HCT116 (cell line): ENCODE measurements at regions not wholly inside any gene's neighbourhood (a gene's known extent, or its start where the extent isn't known, plus 50 kb on each side); places are given as distances from the start of the nearest gene placed in this dataset.

Source experiments
- ATAC-seq: fragments of 200-7000 bp; cut with Tn5 transposase; 2 replicates; pipeline ENCODE4 v1.9.1; 2020; ENCODE audit warnings: mild to moderate bottlenecking, moderate library complexity
- BruUV-seq: library from RNA; stranded (reverse); fragments of 400-500 nt; replicated peaks from 2 replicates; lab custom pipeline; 2021; lab: Mats Ljungman, UMichigan
- CTCF ChIA-PET: fragments of 300-600 bp; sonication (Branson Sonifier 250); formaldehyde crosslinking; loops from one replicate; lab custom pipeline; 2021; ENCODE audit warnings: antibody characterized with exemption; lab: Charles Lee
- POLR2A ChIA-PET: fragments of 300-600, 350-600 bp; sonication (Branson Sonifier 250); formaldehyde crosslinking; loops from one replicate; lab custom pipeline; 2021; ENCODE audit warnings: antibody characterized with exemption; lab: Charles Lee
- RAD21 ChIA-PET, 2 experiments: fragments of 300-600 bp; sonication (Branson Sonifier 250); formaldehyde crosslinking; loops; one replicate each; lab custom pipeline; 2023; ENCODE audit warnings: low total read pairs in 2 of 2; ENCODE audit not compliant: uncharacterized antibody in 2 of 2, unreplicated experiment in 2 of 2, low non-redundant PET in 1 of 2; lab: Charles Lee
- DNase-seq: peaks from one replicate; pipeline ENCODE4 v3.0.0-alpha.2; 2010; ENCODE audit warnings: low read depth, low spot score
- H2AFZ ChIP-seq: fragments of 200-600 bp; shearing (Covaris generic), sonication (generic); 2 replicates; pipeline ENCODE4 v1.6.1; 2017; ENCODE audit warnings: low read depth, mixed run types, mixed read lengths, antibody characterized with exemption, low read length; ENCODE audit not compliant: poor library complexity, severe bottlenecking
- H3K27ac ChIP-seq: 2 replicates; pipeline ENCODE4 v1.5.1; 2012; ENCODE audit warnings: low read depth, low read length
- H3K27me3 ChIP-seq: fragments of 200-600 bp; sonication (generic); 2 replicates; pipeline ENCODE4 v1.6.1; 2016; ENCODE audit warnings: mixed run types, low read length, mixed read lengths; ENCODE audit not compliant: insufficient read depth
- H3K36me3 ChIP-seq, 2 experiments: fragments of 200-500 bp in 1 of 2; fragments of 200-600 bp in 1 of 2; sonication (Bioruptor generic) in 1 of 2; sonication (generic) in 1 of 2; 2 replicates each; pipeline versions ENCODE4 v1.5.1 to v1.6.1; 2014 to 2016; ENCODE audit warnings: low read length in 2 of 2, inconsistent platforms in 1 of 2, mixed read lengths in 1 of 2, mixed run types in 1 of 2; ENCODE audit not compliant: insufficient read depth in 2 of 2, control insufficient read depth in 1 of 2
- H3K4me1 ChIP-seq, 2 experiments: fragments of 200-600 bp in 1 of 2; sonication (generic) in 1 of 2; 2 replicates each; pipeline versions ENCODE4 v1.5.1 to v1.6.1; 2012 to 2017; ENCODE audit warnings: low read length in 2 of 2, inconsistent platforms in 1 of 2, mild to moderate bottlenecking in 1 of 2, mixed read lengths in 1 of 2, mixed run types in 1 of 2, moderate library complexity in 1 of 2; ENCODE audit not compliant: insufficient read depth in 2 of 2, control insufficient read depth in 1 of 2
- H3K4me2 ChIP-seq: fragments of 200-600 bp; sonication (generic); 2 replicates; pipeline ENCODE4 v1.6.1; 2017; ENCODE audit warnings: mixed run types, low read length, mixed read lengths
- H3K4me3 ChIP-seq, 2 experiments: fragments of 200-600 bp in 1 of 2; sonication (generic) in 1 of 2; replicated peaks in 1 of 2; 2 replicates each; pipeline ENCODE4 v1.5.1; 2011 to 2016; ENCODE audit warnings: low read length in 2 of 2, control low read depth in 1 of 2, low read depth in 1 of 2, mild to moderate bottlenecking in 1 of 2, mixed read lengths in 1 of 2, mixed run types in 1 of 2
- H3K79me2 ChIP-seq: fragments of 200-600 bp; sonication (generic); 2 replicates; pipeline ENCODE4 v1.6.1; 2017; ENCODE audit warnings: mild to moderate bottlenecking, mixed run types, low read length, moderate library complexity, mixed read lengths; ENCODE audit not compliant: insufficient read depth
- H3K9ac ChIP-seq: fragments of 200-600 bp; sonication (generic); 2 replicates; pipeline ENCODE4 v1.6.1; 2016; ENCODE audit warnings: low read length, mixed read lengths
- H3K9me2 ChIP-seq: fragments of 200-600 bp; sonication (generic), shearing (Covaris generic); 2 replicates; pipeline ENCODE4 v1.6.1; 2017; ENCODE audit warnings: mixed run types, mild to moderate bottlenecking, moderate library complexity; ENCODE audit not compliant: insufficient read depth
- H3K9me3 ChIP-seq, 2 experiments: fragments of 200-500 bp in 1 of 2; fragments of 200-600 bp in 1 of 2; sonication (Bioruptor generic) in 1 of 2; sonication (generic) in 1 of 2; 2 replicates each; pipeline ENCODE4 v1.6.1; 2014 to 2017; ENCODE audit warnings: low read length in 2 of 2, mixed read lengths in 2 of 2, inconsistent platforms in 1 of 2, low read depth in 1 of 2, mild to moderate bottlenecking in 1 of 2, mixed run types in 1 of 2, moderate library complexity in 1 of 2; ENCODE audit not compliant: control insufficient read depth in 1 of 2, insufficient read depth in 1 of 2
- H4K20me1 ChIP-seq: fragments of 200-600 bp; sonication (generic), shearing (Covaris generic); 2 replicates; pipeline ENCODE4 v1.6.1; 2017; ENCODE audit warnings: mixed run types, mild to moderate bottlenecking, moderate library complexity; ENCODE audit not compliant: insufficient read depth
- ELF1 ChIP-seq: IDR thresholded peaks from 2 replicates; pipeline ENCODE4 v1.6.1; 2012; ENCODE audit warnings: low read depth, borderline replicate concordance
- JUND ChIP-seq: IDR thresholded peaks from 2 replicates; pipeline ENCODE4 v1.6.1; 2012
- POLR2AphosphoS5 ChIP-seq: IDR thresholded peaks from 2 replicates; pipeline ENCODE4 v1.6.1; 2011; ENCODE audit warnings: mild to moderate bottlenecking, low read depth, low read length, moderate library complexity
- RAD21 ChIP-seq: IDR thresholded peaks from 2 replicates; pipeline ENCODE4 v1.6.1; 2012; ENCODE audit warnings: low read depth, mild to moderate bottlenecking
- SP1 ChIP-seq: IDR thresholded peaks from 2 replicates; pipeline ENCODE4 v1.6.1; 2012; ENCODE audit warnings: low read depth
- TCF7L2 ChIP-seq: IDR thresholded peaks from 2 replicates; pipeline ENCODE4 v1.7.0; 2011; ENCODE audit warnings: borderline replicate concordance, inconsistent platforms; ENCODE audit not compliant: insufficient read depth, insufficient read length; ENCODE audit errors: extremely low read depth
- YY1 ChIP-seq: IDR thresholded peaks from 2 replicates; pipeline ENCODE4 v1.6.1; 2011; ENCODE audit warnings: low read length, low read depth, moderate library complexity, mild to moderate bottlenecking; ENCODE audit not compliant: insufficient replicate concordance; ENCODE audit errors: extremely low read depth
- ZFX ChIP-seq: fragments of 450-650 bp; IDR thresholded peaks from 2 replicates; pipeline ENCODE4 v1.6.1; 2017
- ZNF274 ChIP-seq: fragments of 200-500 bp; sonication (Bioruptor generic); IDR thresholded peaks from 2 replicates; pipeline ENCODE4 v1.6.1; 2014; ENCODE audit warnings: mild to moderate bottlenecking, low read depth, low read length, inconsistent platforms
- intact Hi-C: fragments of 100-400 bp; cut with micrococcal nuclease; formaldehyde crosslinking; loops from 2 replicates; pipeline ENCODE4 v1.10.0; 2022
- TF ChIP-seq, protein P1 (sequence below): IDR thresholded peaks from 2 replicates; pipeline ENCODE4 v1.6.1; 2011; ENCODE audit warnings: mild to moderate bottlenecking, low read length, moderate library complexity; ENCODE audit not compliant: insufficient replicate concordance; ENCODE audit errors: extremely low read depth

DNA sequence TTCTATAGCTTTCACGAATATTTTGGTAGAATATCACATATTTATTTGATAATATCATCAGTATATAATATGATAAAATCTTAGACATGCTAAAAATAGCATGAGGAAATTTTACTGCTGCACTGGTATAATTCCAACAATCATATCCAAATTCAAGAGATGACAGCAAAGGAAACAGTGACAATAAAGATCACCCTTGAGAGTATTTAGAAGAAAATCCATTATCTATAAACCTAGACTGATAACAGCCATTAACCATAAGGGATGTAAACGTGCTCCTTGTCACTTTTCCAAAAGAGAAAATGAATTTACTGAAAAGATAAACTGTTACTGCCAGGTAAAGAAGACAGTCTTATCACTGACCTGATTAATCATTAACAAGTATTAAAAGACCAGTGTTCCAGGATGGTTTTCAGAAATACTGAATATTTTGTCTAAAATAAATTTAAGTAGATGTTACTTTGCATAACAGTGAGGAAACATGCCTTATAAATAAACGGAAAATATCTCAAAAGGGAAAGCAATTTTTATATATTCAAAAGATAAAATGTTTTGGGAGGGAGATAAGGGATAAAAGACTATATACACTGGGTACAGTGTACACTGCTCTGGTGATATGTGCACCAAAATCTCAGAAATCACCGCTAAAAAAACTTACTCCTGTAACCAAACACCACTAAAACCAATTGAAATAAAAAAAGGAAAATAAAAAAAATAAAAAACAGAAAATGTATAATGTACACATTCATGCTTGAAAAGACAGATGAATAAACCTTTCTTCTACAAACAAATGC is 1704.7 kb downstream of the HACE1 start:
- H3K79me2 ChIP-seq, result no peaks in the 10 kb centered on the region
- no peak overlapping the region for H3K4me2 ChIP-seq
- no peaks in the 10 kb centered on the region for H3K36me3 ChIP-seq
- ATAC-seq (no peak), DNase-seq (no peak)
- H2AFZ ChIP-seq, result no peak overlapping the region
- H3K9me2 ChIP-seq, result no peaks in the 10 kb centered on the region
- H3K27me3 ChIP-seq, result no peaks in the 10 kb centered on the region
- no peaks in the 10 kb centered on the region for H4K20me1 ChIP-seq
- BruUV-seq, result no TSS peak
- no peak overlapping the region for H3K9ac ChIP-seq
- H3K4me1 ChIP-seq, result no peaks in the 10 kb centered on the region
- CTCF ChIA-PET, result no interaction called here
- no peak for TF ChIP-seq RAD21
- no peak for TF ChIP-seq ZNF274
- TF ChIP-seq TCF7L2, result no peak
- no peak for TF ChIP-seq YY1
- no peak for TF ChIP-seq SP1
- no peak for TF ChIP-seq POLR2AphosphoS5
- no peak for TF ChIP-seq ZFX
- no peak for TF ChIP-seq ELF1
- no peak for TF ChIP-seq JUND
- TF ChIP-seq, protein P1, sequence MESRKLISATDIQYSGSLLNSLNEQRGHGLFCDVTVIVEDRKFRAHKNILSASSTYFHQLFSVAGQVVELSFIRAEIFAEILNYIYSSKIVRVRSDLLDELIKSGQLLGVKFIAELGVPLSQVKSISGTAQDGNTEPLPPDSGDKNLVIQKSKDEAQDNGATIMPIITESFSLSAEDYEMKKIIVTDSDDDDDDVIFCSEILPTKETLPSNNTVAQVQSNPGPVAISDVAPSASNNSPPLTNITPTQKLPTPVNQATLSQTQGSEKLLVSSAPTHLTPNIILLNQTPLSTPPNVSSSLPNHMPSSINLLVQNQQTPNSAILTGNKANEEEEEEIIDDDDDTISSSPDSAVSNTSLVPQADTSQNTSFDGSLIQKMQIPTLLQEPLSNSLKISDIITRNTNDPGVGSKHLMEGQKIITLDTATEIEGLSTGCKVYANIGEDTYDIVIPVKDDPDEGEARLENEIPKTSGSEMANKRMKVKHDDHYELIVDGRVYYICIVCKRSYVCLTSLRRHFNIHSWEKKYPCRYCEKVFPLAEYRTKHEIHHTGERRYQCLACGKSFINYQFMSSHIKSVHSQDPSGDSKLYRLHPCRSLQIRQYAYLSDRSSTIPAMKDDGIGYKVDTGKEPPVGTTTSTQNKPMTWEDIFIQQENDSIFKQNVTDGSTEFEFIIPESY, result no peak
- H3K9me3 ChIP-seq, result no peaks in the 10 kb centered on the region
- intact Hi-C loops, result no loop called here
- RAD21 ChIA-PET, result no interaction called here
- H3K27ac ChIP-seq, result no peak overlapping the region
- POLR2A ChIA-PET, result no interaction called here
- H3K4me3 ChIP-seq, result no peak overlapping the region
